Middle frontal gyrus (tissue), 1 donor: ENCODE measurements at regions not wholly inside any gene's neighbourhood (a gene's known extent, or its start where the extent isn't known, plus 50 kb on each side); places are given as distances from the start of the nearest gene placed in this dataset.
"Not testable (repeated sequence)": the region's sequence is repeated elsewhere in the genome, so short reads cannot be mapped to it uniquely, and the experiment has no call there.

Experiments
- DNase-seq: peaks from one replicate; pipeline ENCODE4 v3.0.0-alpha.2; 2015; ENCODE audit warnings: low spot score; ENCODE audit errors: extremely low spot score

DNA sequence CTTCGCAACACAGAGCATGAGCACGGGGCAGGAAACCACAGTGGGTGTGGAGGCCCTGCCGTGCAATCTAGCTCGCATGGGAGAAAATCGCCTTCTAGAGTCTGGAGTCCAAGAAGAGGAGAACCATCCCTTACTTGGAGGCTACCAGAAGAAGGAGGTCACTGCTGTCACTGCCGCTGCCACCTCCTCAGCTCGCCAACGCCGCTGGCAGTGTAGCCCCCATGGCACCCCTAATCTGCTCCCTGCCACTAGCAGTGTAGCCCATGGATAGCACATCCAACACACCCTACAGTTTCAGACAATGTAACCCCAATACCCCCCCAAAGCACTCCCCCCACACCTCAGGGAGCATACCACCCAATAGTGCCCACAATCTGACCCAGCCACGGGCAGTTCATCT is 438.0 kb upstream of the ZNF337 start:
- no peak for DNase-seq

DNA sequence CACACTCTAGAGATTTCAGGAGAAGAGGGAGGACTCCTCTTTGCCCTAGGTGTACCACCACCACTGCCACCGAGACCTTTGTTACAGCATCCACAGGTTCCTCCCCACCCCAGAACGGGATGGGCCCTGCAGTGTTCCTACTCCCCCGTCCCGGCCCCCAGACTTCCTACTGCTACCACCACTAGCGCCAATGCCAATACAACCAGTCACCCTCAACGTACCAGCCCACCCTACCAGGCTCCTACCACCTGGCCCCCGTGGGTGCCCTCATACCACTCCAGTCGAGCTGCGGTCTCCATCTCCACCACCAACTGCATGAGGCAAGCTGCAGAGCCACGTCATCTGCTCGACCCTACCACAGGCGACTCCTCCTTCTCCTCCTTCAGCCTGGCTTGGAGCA is 437.1 kb upstream of the ZNF337 start:
- not testable (repeated sequence) for DNase-seq

DNA sequence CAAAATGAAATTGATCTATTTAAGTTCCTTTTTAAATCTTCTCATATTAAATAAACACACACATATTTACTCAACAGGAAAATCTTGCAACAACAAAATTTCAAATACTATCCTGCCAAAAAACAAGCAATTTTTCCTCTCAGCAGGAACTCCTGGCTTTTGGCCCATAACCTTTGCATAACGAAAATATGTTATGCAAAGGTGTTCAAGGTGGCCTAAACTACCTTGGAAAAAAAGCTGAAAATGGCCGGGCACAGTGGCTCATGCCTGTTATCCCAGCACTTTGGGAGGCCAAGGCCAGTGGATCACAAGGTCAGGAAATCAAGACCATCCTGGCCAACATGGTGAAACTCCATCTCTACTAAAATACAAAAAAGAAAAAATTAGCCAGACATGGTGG is 424.3 kb upstream of the ZNF337 start:
- not testable (repeated sequence) for DNase-seq

DNA sequence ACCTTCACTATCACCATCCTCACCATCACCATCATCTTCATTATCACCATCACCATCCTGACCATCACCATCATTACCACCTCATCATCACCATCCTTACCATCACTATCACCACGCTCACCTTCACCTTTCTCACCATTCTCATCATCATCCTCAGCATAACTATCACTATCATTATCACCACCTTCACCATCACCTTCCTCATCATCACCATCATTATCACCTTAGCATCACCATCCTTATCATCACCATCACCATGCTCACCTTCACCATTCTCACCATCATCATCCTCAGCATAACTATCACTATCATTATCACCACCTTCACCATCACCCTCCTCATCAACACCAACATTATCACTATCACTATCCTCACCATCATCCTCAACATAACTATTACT is 397.8 kb upstream of the ZNF337 start:
- not testable (repeated sequence) for DNase-seq

DNA sequence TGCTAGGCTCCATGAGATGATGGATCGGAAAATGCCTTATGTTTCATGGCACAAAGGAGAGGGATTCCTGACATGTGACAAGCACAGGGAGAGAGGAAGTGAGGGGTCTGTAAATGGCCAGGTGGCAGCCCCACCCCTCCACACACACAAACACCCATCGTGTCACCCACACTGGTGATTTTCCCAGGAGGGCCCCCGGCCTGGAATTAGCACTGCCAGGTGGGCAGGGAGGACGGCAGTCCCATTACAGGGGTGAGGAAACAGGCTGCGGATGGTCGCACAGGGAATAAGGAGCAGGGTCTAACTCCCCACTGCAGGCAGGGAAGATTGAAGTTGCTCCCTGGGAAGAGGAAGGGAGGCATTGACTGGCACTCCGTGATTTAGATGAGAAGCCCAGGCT is 395.3 kb upstream of the ZNF337 start:
- DNase-seq, result not testable (repeated sequence)

DNA sequence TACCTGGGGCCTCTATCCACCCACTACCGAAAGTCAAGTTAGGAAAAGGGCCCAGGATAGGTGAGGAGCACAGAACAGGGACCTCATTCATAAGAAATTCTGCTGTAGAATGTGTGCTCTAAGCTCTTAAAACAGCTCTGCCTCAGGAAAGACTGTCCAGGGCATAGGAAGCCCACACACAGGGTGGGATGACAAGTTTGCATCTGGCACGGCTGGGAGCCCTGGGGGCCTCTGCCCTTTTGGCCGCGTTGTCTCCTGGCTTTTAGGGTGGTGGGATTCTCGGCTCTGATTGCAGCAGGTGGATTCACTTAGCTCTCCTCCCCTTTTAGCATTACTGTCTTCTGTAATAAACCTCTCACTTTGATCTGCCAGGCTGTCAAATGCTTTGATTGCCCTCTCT is 389.5 kb upstream of the ZNF337 start:
- not testable (repeated sequence) for DNase-seq

DNA sequence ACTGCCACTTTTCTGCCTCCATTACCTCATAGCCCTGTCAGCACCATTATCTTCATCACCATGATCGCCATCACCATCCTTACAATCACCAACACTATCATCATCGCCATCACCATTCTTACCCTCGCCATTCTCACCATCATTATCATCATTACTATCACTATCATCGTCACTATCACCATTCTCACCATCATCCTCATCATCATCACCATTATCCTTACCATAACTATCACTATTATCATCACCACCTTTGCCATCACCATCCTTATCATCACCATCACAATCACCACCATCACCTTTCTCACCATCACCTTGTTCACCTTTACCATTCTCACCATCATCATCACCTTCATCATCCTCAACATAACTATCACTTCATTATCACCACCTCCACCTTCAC is 377.3 kb upstream of the ZNF337 start:
- DNase-seq, result not testable (repeated sequence)

DNA sequence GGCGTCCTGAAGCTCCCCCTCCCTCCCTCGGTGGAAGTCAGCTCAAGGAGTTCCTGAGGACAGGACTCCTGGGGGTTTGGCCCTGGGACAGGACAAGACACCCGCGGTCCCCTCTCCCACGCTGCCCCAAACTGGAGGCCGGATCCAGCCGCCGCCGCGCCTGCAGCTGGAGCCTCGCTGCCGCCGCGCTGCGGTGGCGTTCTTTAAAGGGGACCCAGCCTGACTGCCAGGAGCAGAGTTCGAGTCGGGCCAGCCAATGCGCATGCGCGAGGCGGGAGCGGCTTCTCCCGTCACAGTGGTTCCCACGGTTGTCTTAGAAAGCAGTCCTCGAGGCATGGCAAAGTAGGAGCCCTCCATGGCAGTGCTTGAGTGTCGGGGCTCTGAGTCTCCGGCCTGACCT is 362.7 kb upstream of the ZNF337 start:
- DNase-seq, result not testable (repeated sequence)

DNA sequence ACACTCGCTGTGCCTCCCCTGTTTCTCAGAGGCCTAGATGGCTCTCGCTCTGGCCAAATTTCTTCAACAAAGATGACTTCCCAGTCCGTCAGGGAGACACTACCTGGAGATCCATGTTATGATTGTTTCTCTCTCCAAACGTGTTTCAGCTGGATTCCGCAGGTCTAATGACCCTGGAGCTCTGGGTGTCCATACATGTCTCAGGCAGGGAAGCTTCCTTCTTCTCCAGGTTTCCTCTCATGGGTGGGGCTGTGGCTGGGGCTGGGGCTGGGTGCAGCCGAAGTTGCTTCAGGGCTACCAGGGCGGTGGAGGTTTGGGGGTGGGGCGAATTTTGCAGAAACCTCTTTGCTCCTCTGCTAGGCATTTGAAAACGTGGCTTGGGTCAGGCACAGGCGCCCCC is 361.8 kb upstream of the ZNF337 start:
- DNase-seq, result not testable (repeated sequence)

DNA sequence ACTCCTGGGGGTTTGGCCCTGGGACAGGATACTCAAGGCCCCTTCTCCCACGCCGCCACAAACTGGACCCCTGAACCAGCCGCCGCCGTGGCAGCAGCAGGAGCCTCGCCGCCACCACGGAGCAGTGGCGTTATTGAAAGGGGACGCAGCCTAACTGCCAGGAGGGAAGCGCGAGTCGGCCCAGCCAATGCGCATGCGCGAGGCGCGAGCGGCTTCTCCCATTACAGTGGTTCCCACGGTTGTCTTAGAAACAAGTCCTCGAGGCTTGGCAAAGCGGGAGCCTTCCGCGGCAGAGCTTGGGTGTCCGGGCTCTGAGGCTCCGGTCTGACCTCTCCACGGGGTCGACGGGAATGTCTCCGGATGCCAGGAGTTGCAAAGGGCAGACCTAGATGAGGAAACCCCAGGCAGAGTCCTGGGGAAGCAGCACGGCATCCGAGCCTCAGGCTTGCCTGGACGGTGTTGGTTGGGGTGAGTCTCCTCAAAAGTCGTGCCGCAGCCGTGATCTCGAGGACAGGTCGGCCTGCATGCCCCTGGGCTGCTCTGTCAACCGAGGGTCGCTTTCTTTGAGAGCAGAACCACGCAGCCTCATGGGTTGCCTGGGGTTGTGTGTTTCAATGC is 360.6 kb upstream of the ZNF337 start:
- DNase-seq, result not testable (repeated sequence)

DNA sequence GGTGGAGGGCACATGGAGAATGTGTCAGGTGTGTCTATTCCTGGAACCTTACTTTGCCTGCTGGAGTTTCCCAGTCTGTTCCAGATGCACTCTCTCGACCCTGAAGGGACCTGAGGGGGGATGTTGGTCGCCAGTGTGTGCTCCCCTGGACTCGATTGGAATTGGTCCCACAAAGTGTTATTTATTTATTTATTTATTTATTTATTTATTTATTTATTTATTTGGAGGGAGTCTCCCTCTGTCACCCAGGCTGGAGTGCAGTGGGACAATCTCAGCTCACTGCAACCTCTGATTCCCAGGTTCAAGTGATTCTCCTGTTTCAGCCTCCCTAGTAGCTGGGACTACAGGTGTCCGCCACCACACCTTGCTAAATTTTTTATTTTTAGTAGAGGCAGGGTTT is 329.1 kb upstream of the ZNF337 start:
- not testable (repeated sequence) for DNase-seq

DNA sequence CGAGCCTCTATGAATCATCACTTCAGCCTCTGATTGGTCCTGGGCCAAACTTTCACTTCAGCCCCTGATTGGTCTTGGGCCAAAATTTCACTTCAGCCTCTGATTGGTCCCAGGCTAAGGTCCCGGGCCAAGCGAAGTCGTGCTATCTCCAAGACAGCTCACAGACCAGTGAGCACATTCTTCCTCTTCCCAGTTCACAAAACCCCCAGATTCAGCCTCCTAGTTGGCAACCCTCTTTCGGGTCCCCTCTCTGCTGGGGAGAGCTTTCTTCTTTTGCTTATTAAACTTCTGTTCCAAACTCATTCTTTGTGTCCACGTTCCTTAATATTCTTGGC is 314.3 kb upstream of the ZNF337 start:
- DNase-seq, result not testable (repeated sequence)

DNA sequence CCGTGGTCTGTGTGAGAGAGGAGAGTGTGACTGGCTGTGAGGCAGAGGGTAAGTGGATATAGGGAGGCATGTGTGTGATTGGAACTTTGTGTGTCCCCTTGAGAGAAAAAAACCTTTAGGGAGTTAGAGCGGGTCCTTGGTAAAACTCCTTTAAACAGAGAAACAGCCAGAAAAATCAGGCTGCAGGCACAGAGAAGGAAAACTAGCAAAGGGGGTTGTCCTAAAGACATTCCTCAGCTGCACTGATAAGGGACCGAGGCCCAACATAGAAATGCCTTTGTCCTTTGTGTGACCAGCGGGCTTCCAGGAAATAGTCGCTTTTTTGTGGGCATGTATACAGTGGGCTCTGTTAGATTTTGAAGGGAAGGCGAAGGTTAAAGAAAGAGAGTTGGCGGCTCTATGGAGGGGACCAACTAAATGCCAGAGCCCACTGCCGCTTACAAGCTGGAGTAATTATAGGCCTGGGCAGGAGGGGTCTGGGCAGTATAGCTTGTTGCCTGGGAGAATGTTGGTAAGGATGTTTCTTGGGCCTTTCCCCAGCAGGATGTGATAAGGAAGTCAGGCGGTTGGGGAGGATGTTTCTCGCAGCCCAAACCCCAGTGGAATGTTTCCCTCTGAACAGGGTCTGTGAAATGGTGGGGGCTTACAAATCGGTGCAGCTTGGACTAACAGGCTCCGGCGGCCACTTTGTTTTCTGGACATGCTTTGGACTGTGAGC is 313.7 kb upstream of the ZNF337 start:
- DNase-seq, result not testable (repeated sequence)

DNA sequence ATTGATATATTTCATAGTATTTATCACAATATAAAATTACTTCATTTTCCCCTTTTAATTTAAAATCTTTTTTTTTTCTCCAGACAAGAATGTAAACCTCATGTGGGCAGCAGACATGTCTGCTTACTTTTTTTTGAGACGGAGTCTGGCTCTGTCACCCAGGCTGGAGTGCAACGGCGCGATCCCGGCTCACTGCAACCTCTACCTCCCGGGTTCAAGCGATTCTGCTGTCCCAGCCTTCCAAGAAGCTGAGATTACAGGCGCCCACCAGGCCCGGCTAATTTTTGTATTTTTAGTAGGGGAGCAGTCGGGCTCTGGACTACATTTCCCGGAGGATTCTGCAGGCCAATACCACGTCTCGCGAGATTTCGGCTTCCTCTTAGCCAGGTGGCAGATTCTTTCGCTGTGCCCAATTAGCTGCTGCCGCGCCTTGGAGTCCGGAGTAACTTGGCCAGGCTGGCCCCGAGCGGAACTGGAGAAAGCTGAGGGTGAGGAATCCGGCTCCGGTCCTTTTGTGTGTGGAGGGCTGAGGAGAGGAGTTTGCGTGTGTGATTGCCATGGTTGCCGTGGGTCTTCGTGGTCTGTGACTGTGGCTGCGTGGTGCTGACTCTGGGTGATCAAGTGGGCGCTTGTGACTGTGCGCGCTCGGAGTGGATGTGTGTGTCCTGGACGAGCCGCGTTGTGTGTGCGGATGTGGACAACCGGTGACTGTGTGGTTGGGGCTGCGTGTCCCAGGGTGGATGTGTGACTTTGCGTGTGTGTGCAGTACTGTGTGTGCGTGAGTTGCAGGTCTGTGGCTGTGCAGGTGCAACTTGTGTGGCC is 313.0 kb upstream of the ZNF337 start:
- DNase-seq, result peak; percentile 66

DNA sequence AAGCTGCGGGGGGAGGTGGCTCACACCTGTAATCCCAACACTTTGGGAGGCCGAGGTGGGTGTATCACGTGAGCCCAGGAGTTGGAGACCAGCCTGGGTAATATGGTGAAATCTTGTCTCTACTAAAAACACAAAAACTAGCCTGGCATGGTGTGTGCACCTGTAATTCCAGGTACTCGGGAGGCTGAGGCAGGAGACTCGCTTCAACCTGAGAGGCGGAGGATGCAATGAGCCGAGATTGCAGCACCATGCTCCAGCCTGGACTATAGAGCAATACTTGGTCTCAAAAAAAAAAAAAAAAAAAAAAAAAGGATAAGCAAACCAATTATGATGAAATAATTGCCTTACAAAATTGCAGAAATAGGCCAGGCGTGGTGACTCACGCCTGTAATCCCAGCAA is 311.4 kb upstream of the ZNF337 start:
- DNase-seq, result not testable (repeated sequence)

DNA sequence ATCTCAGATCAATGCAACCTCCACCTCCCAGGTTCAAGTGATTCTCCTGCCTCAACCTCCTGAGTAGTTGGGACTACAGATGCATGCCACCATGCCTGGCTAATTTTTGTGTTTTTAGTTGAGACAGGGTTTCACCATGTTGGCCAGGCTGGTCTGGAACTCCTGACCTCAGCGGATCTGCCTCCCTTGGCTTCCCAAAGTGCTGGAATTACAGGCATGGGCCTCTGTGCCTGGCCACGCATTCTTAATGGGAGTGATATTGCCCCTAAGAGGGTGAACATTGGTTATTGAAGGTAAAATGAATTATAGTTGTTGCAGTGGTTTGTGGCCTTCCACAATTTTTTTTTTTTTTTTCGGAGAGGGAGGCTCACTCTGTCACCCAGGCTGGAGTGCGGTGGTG is 309.5 kb upstream of the ZNF337 start:
- not testable (repeated sequence) for DNase-seq

DNA sequence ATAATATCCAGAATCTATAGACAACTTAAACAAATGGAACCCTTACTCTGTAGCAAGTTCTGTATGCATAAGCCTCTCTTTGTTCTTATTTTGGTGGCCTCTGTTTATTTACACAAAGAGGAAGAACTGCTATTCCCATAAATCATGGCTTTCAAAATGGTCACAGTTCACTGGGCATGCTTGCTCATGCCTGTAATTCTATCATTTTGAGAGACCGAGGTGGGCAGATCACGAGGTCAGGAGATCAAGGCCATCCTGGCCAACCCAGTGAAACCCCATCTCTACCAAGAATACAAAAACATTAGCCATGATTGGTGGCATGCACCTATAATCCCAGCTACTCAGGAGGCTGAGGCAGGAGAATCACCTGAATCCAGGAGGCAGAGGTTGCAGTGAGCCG is 307.3 kb upstream of the ZNF337 start:
- not testable (repeated sequence) for DNase-seq

DNA sequence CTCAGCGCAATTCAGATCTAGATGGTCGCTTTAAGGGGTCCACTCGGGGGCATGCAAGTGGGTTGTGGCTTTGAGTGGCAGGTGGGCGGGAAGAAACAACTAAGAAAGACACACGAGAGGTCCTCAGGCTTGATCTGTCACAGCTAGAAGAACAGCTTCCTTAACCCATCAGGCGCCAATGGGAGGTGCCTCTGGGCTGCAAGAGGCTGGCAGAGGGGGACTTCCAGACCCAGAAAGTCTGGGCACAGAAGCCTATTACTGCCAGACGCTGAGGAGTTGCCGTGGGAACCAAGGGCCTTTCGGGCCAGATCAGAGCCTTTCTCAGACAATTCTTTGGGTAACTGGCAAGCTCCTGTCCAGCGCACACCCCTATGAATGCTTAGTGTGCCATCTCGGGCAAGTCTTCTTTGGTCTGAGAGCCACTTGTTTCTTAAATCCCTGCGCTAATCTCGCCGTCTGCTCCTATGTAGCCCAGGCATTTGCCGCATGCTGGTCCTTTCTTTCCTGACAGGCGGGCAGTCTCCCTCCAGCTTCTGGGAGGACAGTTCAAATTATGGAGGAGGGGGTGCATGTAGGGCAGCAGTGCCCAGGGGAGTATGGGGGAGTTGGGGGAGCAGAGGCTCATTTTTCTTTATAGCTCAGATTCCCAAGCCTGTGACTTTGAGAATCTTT is 300.9 kb upstream of the ZNF337 start:
- DNase-seq, result not testable (repeated sequence)

DNA sequence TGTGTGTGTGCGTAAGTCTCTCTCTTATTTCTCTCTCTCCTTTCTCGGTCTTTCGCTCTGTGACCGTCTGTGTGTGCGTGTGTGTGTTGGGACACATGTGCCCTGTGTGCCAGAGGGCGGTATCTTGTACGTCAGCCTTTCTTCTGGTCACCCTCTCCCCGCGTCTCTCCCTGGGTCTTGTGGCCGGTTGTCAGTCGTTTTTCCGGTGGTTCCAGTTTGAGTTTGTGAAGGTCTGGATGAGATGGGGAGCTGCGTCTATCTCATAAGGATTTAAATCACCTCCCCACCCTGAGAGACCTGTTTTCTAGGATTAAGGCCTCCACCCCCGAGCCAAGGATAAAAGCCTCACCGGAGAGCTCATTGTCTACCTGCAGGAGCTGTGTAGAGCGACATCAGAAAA is 295.5 kb upstream of the ZNF337 start:
- no peak for DNase-seq

DNA sequence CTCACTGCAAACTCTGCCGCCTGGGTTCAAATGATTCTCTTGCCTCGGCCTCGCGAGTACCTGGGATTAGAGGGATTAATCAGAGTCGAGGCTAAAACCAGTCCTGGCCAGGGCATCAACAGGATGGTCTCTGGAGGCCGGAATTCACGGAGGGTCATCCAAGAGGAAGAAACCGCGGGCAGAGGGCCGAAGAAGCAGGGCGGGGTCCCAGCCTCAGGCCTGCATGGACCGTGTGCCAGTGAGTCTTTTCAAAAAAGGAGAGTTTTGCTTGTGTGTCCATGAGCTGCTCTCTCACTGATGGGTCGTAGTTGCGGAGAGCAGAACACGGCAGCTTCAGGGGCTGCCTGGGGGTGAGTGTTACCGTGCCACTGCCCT is 295.1 kb upstream of the ZNF337 start:
- DNase-seq, result no peak

DNA sequence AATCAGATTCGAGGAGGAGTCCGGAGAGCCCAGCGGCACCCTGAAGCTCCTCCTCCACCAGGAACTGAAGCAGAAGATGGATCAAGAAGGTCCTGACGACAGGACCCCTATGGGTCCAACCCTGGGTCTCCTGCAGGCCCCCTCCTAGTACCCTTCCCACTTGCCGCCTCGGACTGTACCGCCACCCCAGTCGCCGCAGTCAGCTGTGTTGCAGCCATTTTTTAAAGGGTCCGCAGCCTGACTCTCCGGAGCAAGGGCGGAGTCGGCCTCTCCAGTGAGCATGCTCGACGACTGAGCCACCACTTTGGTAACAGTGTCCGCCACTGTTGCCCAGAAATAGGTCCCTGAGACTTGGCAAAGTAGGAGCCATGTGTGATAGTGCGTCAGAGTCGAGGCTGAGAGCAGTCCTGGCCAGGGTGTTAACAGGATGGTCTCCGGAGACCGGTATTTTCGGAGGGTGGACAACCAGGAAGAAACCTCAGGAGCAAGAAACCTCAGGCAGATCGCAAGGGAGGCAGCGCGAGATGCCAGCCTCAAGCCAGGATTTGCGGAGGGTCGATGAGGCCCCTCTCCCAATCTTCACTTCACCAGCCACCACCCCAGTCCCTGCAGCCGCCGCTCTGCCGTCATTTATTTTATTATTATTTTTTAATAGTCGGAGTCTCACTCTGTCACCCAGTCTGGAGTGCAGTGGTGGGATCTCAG is 294.6 kb upstream of the ZNF337 start:
- DNase-seq, result no peak
